Smooth muscle cell (in vitro differentiated cells): ENCODE measurements at regions not wholly inside any gene's neighbourhood (a gene's known extent, or its start where the extent isn't known, plus 50 kb on each side); places are given as distances from the start of the nearest gene placed in this dataset.

Experiments used
- DNase-seq: peaks from one replicate; lab custom pipeline; 2025; ENCODE audit not compliant: unreplicated experiment; lab: John Stamatoyannopoulos, UW
- H2AFZ ChIP-seq: fragments of 200-600 bp; sonication (generic); 2 replicates; pipeline ENCODE4 v1.6.0; 2016; ENCODE audit warnings: antibody characterized with exemption, low read depth, mild to moderate bottlenecking
- H3F3A ChIP-seq: fragments of 200-600 bp; sonication (generic); 2 replicates; pipeline ENCODE4 v1.6.0; 2017; ENCODE audit warnings: antibody characterized with exemption, low read depth
- H3K27ac ChIP-seq: fragments of 200-600 bp; sonication (generic); 2 replicates; pipeline ENCODE4 v1.5.1; 2016; ENCODE audit warnings: low read depth, mild to moderate bottlenecking
- H3K27me3 ChIP-seq: fragments of 200-600 bp; sonication (generic); 2 replicates; pipeline ENCODE4 v1.6.1; 2016; ENCODE audit warnings: low read depth, mild to moderate bottlenecking
- H3K36me3 ChIP-seq: fragments of 200-600 bp; sonication (generic); 2 replicates; pipeline ENCODE4 v1.5.1; 2016; ENCODE audit warnings: low read depth
- H3K4me1 ChIP-seq: fragments of 200-600 bp; sonication (generic); 2 replicates; pipeline ENCODE4 v1.5.1; 2016; ENCODE audit warnings: low read depth
- H3K4me2 ChIP-seq: fragments of 200-600 bp; sonication (generic); 2 replicates; pipeline ENCODE4 v1.6.0; 2016; ENCODE audit warnings: mild to moderate bottlenecking
- H3K4me3 ChIP-seq: fragments of 200-600 bp; sonication (generic); 2 replicates; pipeline ENCODE4 v1.5.1; 2016; ENCODE audit warnings: mild to moderate bottlenecking
- H3K79me2 ChIP-seq: fragments of 200-600 bp; sonication (generic); 2 replicates; pipeline ENCODE4 v1.6.0; 2016; ENCODE audit warnings: low read depth, mild to moderate bottlenecking
- H3K9ac ChIP-seq: fragments of 200-600 bp; sonication (generic); 2 replicates; pipeline ENCODE4 v1.6.0; 2016; ENCODE audit warnings: low read depth
- H3K9me3 ChIP-seq: fragments of 200-600 bp; sonication (generic); replicated peaks from 2 replicates; pipeline ENCODE4 v1.5.1; 2016; ENCODE audit warnings: low read depth
- H4K20me1 ChIP-seq: fragments of 200-600 bp; sonication (generic); 2 replicates; pipeline ENCODE4 v1.6.0; 2016; ENCODE audit warnings: low read depth
- WGBS: methylation state at CpG from one replicate; pipeline ENCODE4 v1.1.7; 2016; ENCODE audit warnings: low lambda C conversion rate; 5-methylcytosine and 5-hydroxymethylcytosine counted together
- TF ChIP-seq, protein P1 (sequence below): fragments of 200-600 bp; sonication (generic); IDR thresholded peaks from 2 replicates; pipeline ENCODE4 v1.5.1; 2017; ENCODE audit warnings: borderline replicate concordance, mild to moderate bottlenecking, antibody characterized with exemption; ENCODE audit not compliant: insufficient read depth, poor library complexity, severe bottlenecking

DNA sequence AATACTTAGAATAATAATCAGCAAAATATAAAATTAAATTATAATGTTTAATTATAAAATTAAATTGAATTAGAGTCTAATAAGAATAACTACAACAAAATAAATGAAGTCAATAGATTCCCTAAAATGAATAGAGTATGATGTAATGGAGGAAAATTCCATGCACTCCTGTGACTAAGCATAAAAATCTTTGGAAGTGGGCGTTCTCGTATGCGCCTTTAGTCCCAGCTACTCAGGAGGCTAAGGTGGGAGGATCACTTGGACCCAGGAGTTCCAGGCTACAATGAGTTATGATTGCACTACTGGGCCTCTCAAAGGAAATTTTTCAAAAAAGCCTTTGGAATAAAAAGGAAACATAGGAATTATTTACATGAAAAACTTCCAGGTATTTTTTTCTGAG is 955.4 kb upstream of the POU3F3 start:
- TF ChIP-seq, protein P1, sequence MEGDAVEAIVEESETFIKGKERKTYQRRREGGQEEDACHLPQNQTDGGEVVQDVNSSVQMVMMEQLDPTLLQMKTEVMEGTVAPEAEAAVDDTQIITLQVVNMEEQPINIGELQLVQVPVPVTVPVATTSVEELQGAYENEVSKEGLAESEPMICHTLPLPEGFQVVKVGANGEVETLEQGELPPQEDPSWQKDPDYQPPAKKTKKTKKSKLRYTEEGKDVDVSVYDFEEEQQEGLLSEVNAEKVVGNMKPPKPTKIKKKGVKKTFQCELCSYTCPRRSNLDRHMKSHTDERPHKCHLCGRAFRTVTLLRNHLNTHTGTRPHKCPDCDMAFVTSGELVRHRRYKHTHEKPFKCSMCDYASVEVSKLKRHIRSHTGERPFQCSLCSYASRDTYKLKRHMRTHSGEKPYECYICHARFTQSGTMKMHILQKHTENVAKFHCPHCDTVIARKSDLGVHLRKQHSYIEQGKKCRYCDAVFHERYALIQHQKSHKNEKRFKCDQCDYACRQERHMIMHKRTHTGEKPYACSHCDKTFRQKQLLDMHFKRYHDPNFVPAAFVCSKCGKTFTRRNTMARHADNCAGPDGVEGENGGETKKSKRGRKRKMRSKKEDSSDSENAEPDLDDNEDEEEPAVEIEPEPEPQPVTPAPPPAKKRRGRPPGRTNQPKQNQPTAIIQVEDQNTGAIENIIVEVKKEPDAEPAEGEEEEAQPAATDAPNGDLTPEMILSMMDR, result no peak
- H3K27ac ChIP-seq, result no peak overlapping the region
- H2AFZ ChIP-seq, result no peak overlapping the region
- H4K20me1 ChIP-seq, result no peaks in the 10 kb centered on the region
- DNase-seq, result no peak
- no peaks in the 10 kb centered on the region for H3K79me2 ChIP-seq
- H3K4me1 ChIP-seq, result no peaks in the 10 kb centered on the region
- H3K36me3 ChIP-seq, result no peaks in the 10 kb centered on the region
- H3K9me3 ChIP-seq, result no peaks in the 10 kb centered on the region
- WGBS, result 65% methylated on average over 3 of the region's 3 CpGs
- no peak overlapping the region for H3K9ac ChIP-seq
- H3F3A ChIP-seq, result no peaks in the 10 kb centered on the region
- H3K4me3 ChIP-seq, result no peak overlapping the region
- H3K4me2 ChIP-seq, result no peak overlapping the region
- no peaks in the 10 kb centered on the region for H3K27me3 ChIP-seq

DNA sequence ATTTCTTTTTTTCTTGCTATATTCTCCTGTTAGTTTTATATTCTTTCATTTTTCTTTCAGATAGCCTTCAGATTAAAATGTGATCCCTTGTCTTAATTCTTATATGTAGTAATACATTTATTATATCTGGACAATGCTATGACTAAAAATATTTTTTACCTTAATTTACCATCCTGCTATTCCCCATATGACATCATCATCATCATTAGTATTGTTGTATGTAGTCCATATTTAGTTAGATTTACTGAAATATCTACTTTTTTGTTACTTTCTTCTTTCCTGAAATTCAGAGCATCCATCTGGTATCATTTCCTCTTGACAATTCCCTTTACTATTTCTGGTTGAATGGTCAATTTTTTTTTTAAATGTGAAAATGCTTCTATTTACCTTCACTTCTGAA is 951.6 kb upstream of the POU3F3 start:
- H3K27ac ChIP-seq, result no peak overlapping the region
- no peak overlapping the region for H3K9ac ChIP-seq
- H3K79me2 ChIP-seq, result no peaks in the 10 kb centered on the region
- H2AFZ ChIP-seq, result no peak overlapping the region
- H4K20me1 ChIP-seq, result no peaks in the 10 kb centered on the region
- no peaks in the 10 kb centered on the region for H3K4me1 ChIP-seq
- H3K4me2 ChIP-seq, result no peak overlapping the region
- DNase-seq, result no peak
- H3F3A ChIP-seq, result no peaks in the 10 kb centered on the region
- H3K27me3 ChIP-seq, result no peaks in the 10 kb centered on the region
- no peaks in the 10 kb centered on the region for H3K9me3 ChIP-seq
- H3K4me3 ChIP-seq, result no peak overlapping the region
- H3K36me3 ChIP-seq, result no peaks in the 10 kb centered on the region
- TF ChIP-seq, protein P1, result no peak

DNA sequence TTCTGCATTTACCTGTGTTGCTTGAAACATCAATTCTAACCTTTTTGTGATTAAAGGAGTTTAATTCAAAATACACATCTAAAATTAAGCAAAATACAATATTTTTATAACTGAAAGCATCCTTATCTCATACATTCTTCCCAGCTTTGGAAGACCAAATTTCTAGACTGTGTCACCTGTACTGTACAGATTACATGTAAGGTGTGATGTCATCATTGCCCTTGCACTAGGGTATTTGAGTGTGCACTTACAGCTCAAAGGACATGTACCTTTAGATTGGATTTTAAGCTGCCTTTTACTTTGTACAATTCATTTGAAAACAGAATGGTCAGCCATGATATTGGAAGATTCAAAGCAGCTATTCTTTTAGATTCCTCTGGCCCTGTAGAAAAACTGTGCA is 932.8 kb upstream of the POU3F3 start:
- Histone ChIP-seq H3F3A (no peaks in the 10 kb centered on the region), H3K27ac (no peak overlapping the region), H3K27me3 (no peaks in the 10 kb centered on the region), H3K9me3 (no peaks in the 10 kb centered on the region), H3K4me2 (no peak overlapping the region), H3K4me1 (no peaks in the 10 kb centered on the region), H3K9ac (no peak overlapping the region), H3K36me3 (no peaks in the 10 kb centered on the region), H3K79me2 (no peaks in the 10 kb centered on the region), H3K4me3 (no peak overlapping the region), H2AFZ (no peak overlapping the region), H4K20me1 (no peaks in the 10 kb centered on the region)
- DNase-seq, result no peak
- TF ChIP-seq, protein P1, result no peak

DNA sequence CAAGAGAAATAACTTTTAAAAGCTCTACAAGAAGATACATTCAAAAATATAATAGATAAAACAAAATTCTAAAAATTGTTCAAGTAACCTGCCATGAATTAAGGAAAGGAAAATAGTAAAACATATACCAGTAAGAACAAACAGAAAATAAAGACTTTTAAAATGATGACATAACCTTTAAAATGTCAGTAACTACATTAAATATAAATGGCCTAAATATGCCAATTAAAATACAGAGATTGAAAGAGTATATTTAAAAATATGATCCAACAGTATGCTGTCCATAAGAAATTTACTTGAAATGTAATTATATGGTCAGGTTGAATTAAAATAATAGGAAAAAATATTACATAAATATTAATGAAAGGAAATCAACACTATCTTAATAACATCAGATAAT is 911.7 kb upstream of the POU3F3 start:
- Histone ChIP-seq H3F3A (no peaks in the 10 kb centered on the region), H3K9ac (no peak overlapping the region), H3K27me3 (no peaks in the 10 kb centered on the region), H3K36me3 (no peaks in the 10 kb centered on the region), H3K4me2 (no peak overlapping the region), H3K9me3 (no peaks in the 10 kb centered on the region), H3K4me3 (no peak overlapping the region), H3K4me1 (no peaks in the 10 kb centered on the region), H2AFZ (no peak overlapping the region), H3K79me2 (no peaks in the 10 kb centered on the region), H4K20me1 (no peaks in the 10 kb centered on the region), H3K27ac (no peak overlapping the region)
- TF ChIP-seq, protein P1, result no peak
- DNase-seq, result no peak
